Ovary (tissue), 3 donors: ENCODE measurements at regions not wholly inside any gene's neighbourhood (a gene's known extent, or its start where the extent isn't known, plus 50 kb on each side); places are given as distances from the start of the nearest gene placed in this dataset.

Experiments used
- CTCF ChIP-seq, 3 donors: fragments of 450-650 bp in 2 of 3; fragments of 200-600 bp in 1 of 3; IDR thresholded peaks; one replicate each; pipeline versions ENCODE4 v1.5.1 to v1.8.0; 2016 to 2022; ENCODE audit warnings: antibody characterized with exemption in 3 of 3, mild to moderate bottlenecking in 1 of 3
- EP300 ChIP-seq: sonication (generic); formaldehyde crosslinking; IDR thresholded peaks from one replicate; pipeline ENCODE4 v1.6.1; 2017; ENCODE audit warnings: antibody characterized with exemption
- POLR2A ChIP-seq: fragments of 450-650 bp; IDR thresholded peaks from one replicate; pipeline ENCODE4 v1.6.1; 2017; ENCODE audit warnings: antibody characterized with exemption, mild to moderate bottlenecking, moderate library complexity
- donor health status: DM: no; HTN: no; CAD: no.

- TF ChIP-seq POLR2A (no peak), CTCF (IDR thresholded peaks at IDR 0.05) (no peak), EP300 (no peak)
Observed at GRCh38 chr2:181821049-181821448, 70.5 kb upstream of the ITPRID2 start.
